Superior temporal gyrus (tissue), 1 donor: ENCODE measurements at regions not wholly inside any gene's neighbourhood (a gene's known extent, or its start where the extent isn't known, plus 50 kb on each side); places are given as distances from the start of the nearest gene placed in this dataset.

Experiments used
- DNase-seq: peaks from one replicate; pipeline ENCODE4 v3.0.0-alpha.2; 2016; ENCODE audit errors: extremely low spot score

- no peak for DNase-seq
These were observed 152.6 kb upstream of the FST start for GRCh38 chr5:53327811-53328334.

GRCh38 chr5:53330491-53330890 lies 149.9 kb upstream of the FST start:
- DNase-seq: no peak

- DNase-seq: no peak
These were observed 149.0 kb upstream of the FST start for GRCh38 chr5:53331463-53331862.

GRCh38 chr5:53333160-53333559 lies 147.3 kb upstream of the FST start:
- DNase-seq: no peak

- DNase-seq: no peak
These were observed 145.9 kb upstream of the FST start for GRCh38 chr5:53334431-53334941.

- DNase-seq: no peak
These were observed 145.3 kb upstream of the FST start for GRCh38 chr5:53335115-53335514.

- DNase-seq: no peak
These were observed 142.6 kb upstream of the FST start for GRCh38 chr5:53337827-53338226.

GRCh38 chr5:53338971-53339370 lies 141.5 kb upstream of the FST start:
- DNase-seq: no peak

GRCh38 chr5:53339962-53340540 lies 140.4 kb upstream of the FST start:
- DNase-seq: no peak

- DNase-seq: no peak
These were observed 139.3 kb upstream of the FST start for GRCh38 chr5:53340956-53341750.

GRCh38 chr5:53342236-53342635 lies 138.2 kb upstream of the FST start:
- DNase-seq: no peak

GRCh38 chr5:53343187-53343586 lies 137.2 kb upstream of the FST start:
- no peak for DNase-seq

GRCh38 chr5:53350368-53350767 lies 130.1 kb upstream of the FST start:
- DNase-seq: no peak

GRCh38 chr5:53350991-53351770 lies 129.2 kb upstream of the FST start:
- no peak for DNase-seq

GRCh38 chr5:53355316-53355715 lies 125.1 kb upstream of the FST start:
- no peak for DNase-seq

GRCh38 chr5:53355931-53356330 lies 124.5 kb upstream of the FST start:
- DNase-seq: no peak

GRCh38 chr5:53357439-53357838 lies 123.0 kb upstream of the FST start:
- DNase-seq: no peak

GRCh38 chr5:53358794-53359193 lies 121.6 kb upstream of the FST start:
- DNase-seq: no peak

GRCh38 chr5:53359916-53360517 lies 120.4 kb upstream of the FST start:
- DNase-seq: no peak

GRCh38 chr5:53360811-53361210 lies 119.6 kb upstream of the FST start:
- DNase-seq: no peak

- no peak for DNase-seq
These were observed 118.7 kb upstream of the FST start for GRCh38 chr5:53361708-53362107.

- no peak for DNase-seq
These were observed 117.9 kb upstream of the FST start for GRCh38 chr5:53362521-53362941.
